ENCODE measurements at regions not wholly inside any gene's neighbourhood (a gene's known extent, or its start where the extent isn't known, plus 50 kb on each side); places are given as distances from the start of the nearest gene placed in this dataset. TPM values are rescaled to one million over a fixed set of nuclear protein-coding genes. Genes with fewer than 3 reads are reported as not detected.

GRCh38 chr1:34696230-34696629 is 58.6 kb upstream of the GJB5 start:
- H3K4me3 Mint-ChIP-seq (ENCODE audit: low read depth): no peak overlapping the region
- peaks cover 18% of the 10 kb centered on the region for H3K27me3 Mint-ChIP-seq
- no peak overlapping the region for H3K27ac Mint-ChIP-seq
- no peaks in the 10 kb centered on the region for H3K36me3 Mint-ChIP-seq (ENCODE audit: insufficient read depth)
- no peak for TF ChIP-seq CTCF (IDR thresholded peaks at IDR 0.05; ENCODE audit: unreplicated experiment)
- peaks cover 10% of the 10 kb centered on the region for H3K4me1 Mint-ChIP-seq (ENCODE audit: low read depth)
- no peak for DNase-seq (ENCODE audit: low spot score, unreplicated experiment)
- no peaks in the 10 kb centered on the region for H3K9me3 Mint-ChIP-seq (ENCODE audit: low read depth)

DNA sequence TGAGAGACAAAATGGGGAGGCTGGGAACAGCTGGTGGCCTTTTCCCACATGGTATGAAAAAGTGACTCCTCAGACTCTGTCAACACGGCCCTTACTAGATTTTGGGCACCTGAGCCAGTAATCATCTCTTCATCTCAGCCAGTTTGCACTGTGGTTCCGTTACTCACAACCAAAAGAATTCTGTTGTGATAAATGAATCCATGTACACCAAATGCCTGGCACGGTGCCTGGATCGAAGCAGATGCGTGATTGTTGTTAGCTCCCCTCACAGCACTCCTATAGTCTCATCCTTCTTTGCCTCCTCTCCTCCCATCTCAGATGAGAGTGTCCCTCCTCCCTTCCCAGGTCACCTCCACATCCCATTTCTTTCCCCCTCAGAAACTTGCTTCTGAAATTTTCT is 57.9 kb upstream of the GJB5 start:
- H3K36me3 Mint-ChIP-seq (ENCODE audit: insufficient read depth): no peaks in the 10 kb centered on the region
- DNase-seq (ENCODE audit: low spot score, unreplicated experiment): no peak
- H3K9me3 Mint-ChIP-seq (ENCODE audit: low read depth): no peaks in the 10 kb centered on the region
- H3K27ac Mint-ChIP-seq: no peak overlapping the region
- H3K4me3 Mint-ChIP-seq (ENCODE audit: low read depth): no peak overlapping the region
- TF ChIP-seq CTCF (IDR thresholded peaks at IDR 0.05; ENCODE audit: unreplicated experiment): no peak
- peaks cover 10% of the 10 kb centered on the region for H3K4me1 Mint-ChIP-seq (ENCODE audit: low read depth)
- peaks cover 18% of the 10 kb centered on the region for H3K27me3 Mint-ChIP-seq

- Mint-ChIP-seq H3K4me3 (ENCODE audit: low read depth) (no peak overlapping the region), H3K27ac (no peak overlapping the region), H3K9me3 (ENCODE audit: low read depth) (no peaks in the 10 kb centered on the region), H3K36me3 (ENCODE audit: insufficient read depth) (no peaks in the 10 kb centered on the region), H3K4me1 (ENCODE audit: low read depth) (peaks cover 10% of the 10 kb centered on the region), H3K27me3 (peaks cover 22% of the 10 kb centered on the region)
- DNase-seq (ENCODE audit: low spot score, unreplicated experiment): no peak
- no peak for TF ChIP-seq CTCF (IDR thresholded peaks at IDR 0.05; ENCODE audit: unreplicated experiment)
Observed at GRCh38 chr1:34697818-34698217, 57.0 kb upstream of the GJB5 start.

DNA sequence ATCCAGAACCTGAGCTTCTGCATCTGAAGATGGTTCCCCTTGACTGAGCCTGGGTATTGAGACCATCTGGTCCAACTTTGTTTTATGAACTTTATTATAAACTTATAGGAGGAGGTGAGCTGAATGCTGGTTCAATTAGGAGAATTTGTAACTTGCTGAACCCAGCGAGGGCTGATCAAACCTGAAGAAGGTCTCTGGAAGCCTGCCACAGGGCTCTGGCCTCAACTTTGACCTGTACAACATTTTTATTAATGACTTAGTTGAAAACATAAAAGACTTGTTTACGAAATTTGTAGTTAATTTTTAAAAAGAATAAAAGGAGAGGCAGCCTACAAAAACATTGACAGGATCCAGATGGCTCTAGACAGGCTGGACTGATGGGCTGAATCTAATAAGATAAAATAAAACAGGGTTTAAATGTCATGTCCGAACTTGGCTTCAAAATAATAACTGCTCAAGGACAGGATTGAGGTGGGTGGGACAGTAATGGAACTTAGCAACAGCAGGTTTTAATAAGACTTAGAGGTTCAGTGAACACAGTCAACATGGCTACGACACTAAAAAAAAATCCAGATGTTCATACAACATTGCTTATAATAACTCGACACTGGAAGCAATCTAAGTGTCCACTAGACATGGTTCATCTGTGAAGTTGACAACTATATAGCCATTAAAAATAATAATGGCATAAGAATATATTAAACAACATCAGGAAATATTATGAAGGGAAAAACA is 53.4 kb upstream of the GJB5 start:
- DNase-seq (ENCODE audit: low spot score, unreplicated experiment): no peak
- Mint-ChIP-seq H3K36me3 (ENCODE audit: insufficient read depth) (no peaks in the 10 kb centered on the region), H3K9me3 (ENCODE audit: low read depth) (no peaks in the 10 kb centered on the region), H3K4me3 (ENCODE audit: low read depth) (no peak overlapping the region), H3K4me1 (ENCODE audit: low read depth) (peaks cover 10% of the 10 kb centered on the region), H3K27ac (no peak overlapping the region), H3K27me3 (peaks cover 37% of the 10 kb centered on the region)
- TF ChIP-seq CTCF (IDR thresholded peaks at IDR 0.05; ENCODE audit: unreplicated experiment): no peak

Small RNA genes lying in the stretch of these regions (microRNA-seq; reads per million reads assigned to microRNA genes)
- not detected for gene MIR552 (ENCODE audit: borderline number of aligned reads, unreplicated experiment)
